Caco-2 (cell line): ENCODE measurements at regions not wholly inside any gene's neighbourhood (a gene's known extent, or its start where the extent isn't known, plus 50 kb on each side); places are given as distances from the start of the nearest gene placed in this dataset.

Source experiments
- BruUV-seq: library from RNA; stranded (reverse); fragments of 400-500 nt; replicated peaks from 2 replicates; lab custom pipeline; 2021; lab: Mats Ljungman, UMichigan
- CTCF ChIA-PET: fragments of 300-600 bp; sonication (Branson Sonifier 250); formaldehyde crosslinking; loops from one replicate; lab custom pipeline; 2022; ENCODE audit warnings: antibody characterized with exemption; lab: Charles Lee
- POLR2A ChIA-PET: fragments of 300-600 bp; sonication (Branson Sonifier 250); formaldehyde crosslinking; loops from one replicate; lab custom pipeline; 2022; ENCODE audit warnings: antibody characterized with exemption; lab: Charles Lee
- DNase-seq, 2 experiments: peaks; one replicate each; pipeline versions ENCODE4 v3.0.0 to v3.0.0-alpha.2; 2020 to 2022
- H3K27me3 ChIP-seq: replicated peaks from 2 replicates; pipeline ENCODE4 v1.6.0; 2011; ENCODE audit warnings: low read length; ENCODE audit not compliant: control insufficient read depth, insufficient read depth
- H3K36me3 ChIP-seq: 2 replicates; pipeline ENCODE4 v1.5.1; 2011; ENCODE audit warnings: low read length; ENCODE audit not compliant: control insufficient read depth, insufficient read depth
- H3K4me1 ChIP-seq: fragments of 250-450 bp; sonication (Bioruptor Pico); 2 replicates; pipeline ENCODE4 v1.5.1; 2020; ENCODE audit warnings: mild to moderate bottlenecking
- H3K4me3 ChIP-seq: 2 replicates; pipeline ENCODE4 v1.5.1; 2011; ENCODE audit warnings: low read depth, mild to moderate bottlenecking, control low read depth, low read length
- H3K9me3 ChIP-seq: fragments of 250-450 bp; sonication (Bioruptor Pico); 2 replicates; pipeline ENCODE4 v1.5.1; 2020; ENCODE audit warnings: mild to moderate bottlenecking, moderate library complexity
- H3K27ac Mint-ChIP-seq: one replicate; pipeline ENCODE4 v1.8.0; 2022; ENCODE audit warnings: mixed read lengths; ENCODE audit not compliant: unreplicated experiment
- H3K27me3 Mint-ChIP-seq: one replicate; pipeline ENCODE4 v1.8.0; 2022; ENCODE audit warnings: mixed read lengths; ENCODE audit not compliant: insufficient read depth, unreplicated experiment
- H3K36me3 Mint-ChIP-seq: one replicate; pipeline ENCODE4 v1.8.0; 2022; ENCODE audit warnings: mild to moderate bottlenecking, mixed read lengths; ENCODE audit not compliant: insufficient read depth, unreplicated experiment
- H3K4me1 Mint-ChIP-seq: one replicate; pipeline ENCODE4 v1.8.0; 2022; ENCODE audit warnings: low read depth, mixed read lengths; ENCODE audit not compliant: unreplicated experiment
- H3K4me3 Mint-ChIP-seq: one replicate; pipeline ENCODE4 v1.8.0; 2022; ENCODE audit warnings: mild to moderate bottlenecking, moderate library complexity, mixed read lengths; ENCODE audit not compliant: unreplicated experiment
- H3K9me3 Mint-ChIP-seq: one replicate; pipeline ENCODE4 v1.8.0; 2022; ENCODE audit warnings: mixed read lengths; ENCODE audit not compliant: unreplicated experiment
- CTCF ChIP-seq, 2 experiments: fragments of 200-600 bp in 1 of 2; IDR thresholded peaks; 1 replicate in 1 of 2; 2 replicates in 1 of 2; pipeline versions ENCODE4 v1.5.1 to v1.8.0; 2011 to 2022; ENCODE audit warnings: antibody characterized with exemption in 1 of 2, control low read depth in 1 of 2, inconsistent platforms in 1 of 2, low read depth in 1 of 2, low read length in 1 of 2, mild to moderate bottlenecking in 1 of 2, moderate library complexity in 1 of 2; ENCODE audit not compliant: insufficient read depth in 1 of 2, severe bottlenecking in 1 of 2, unreplicated experiment in 1 of 2
- intact Hi-C: fragments of 100-400 bp; cut with micrococcal nuclease; formaldehyde crosslinking; loops from one replicate; pipeline ENCODE4 v1.10.0; 2022; ENCODE audit not compliant: unreplicated experiment

- POLR2A ChIA-PET = no interaction called here
- TF ChIP-seq CTCF (IDR thresholded peaks at IDR 0.05; ENCODE audit: insufficient read depth in 1 of 2, low read depth in 1 of 2, low read length in 1 of 2, severe bottlenecking in 1 of 2, unreplicated experiment in 1 of 2) = no peak
- CTCF ChIA-PET = no interaction called here
Observed at GRCh38 chr20:19129306-19129705, 83.1 kb upstream of the SLC24A3 start.

DNA sequence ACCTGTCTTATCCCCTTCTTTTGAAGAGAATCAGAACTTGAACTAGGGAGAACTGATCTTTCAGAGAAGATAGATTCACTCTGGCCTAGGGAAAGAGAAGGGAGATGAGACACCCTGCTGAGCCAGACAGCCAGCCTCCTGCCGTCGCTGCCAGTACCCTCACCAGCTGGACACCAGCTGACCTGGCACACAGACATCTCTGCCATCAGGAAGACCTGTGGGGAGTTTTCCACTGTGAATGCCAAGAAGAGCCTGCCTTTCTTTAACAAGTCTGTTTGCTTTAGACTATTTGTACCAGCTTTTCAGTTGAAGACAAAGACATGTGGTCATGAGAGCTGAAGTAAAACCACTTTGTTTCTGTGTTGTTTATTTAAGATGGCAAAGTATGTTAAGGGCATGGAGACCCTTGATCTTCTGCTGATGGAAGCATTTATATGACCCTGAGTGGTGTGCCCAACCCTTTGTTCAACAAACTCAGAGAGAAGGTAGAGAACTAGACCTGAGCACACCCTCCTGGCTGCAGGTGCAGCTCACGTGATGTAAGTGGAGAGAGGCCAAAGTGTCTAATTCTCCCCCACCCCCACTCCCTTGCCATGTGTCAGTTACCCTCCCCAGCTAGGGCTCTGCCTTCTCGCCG, 82.3 kb upstream of the SLC24A3 start:
- Mint-ChIP-seq H3K36me3 (no peaks in the 10 kb centered on the region), H3K27ac (no peak overlapping the region), H3K9me3 (peaks cover 9% of the 10 kb centered on the region), H3K4me3 (no peak overlapping the region), H3K27me3 (peaks cover 11% of the 10 kb centered on the region), H3K4me1 (no peaks in the 10 kb centered on the region)
- Histone ChIP-seq H3K27me3 (no peaks in the 10 kb centered on the region), H3K9me3 (no peaks in the 10 kb centered on the region), H3K4me3 (no peak overlapping the region), H3K4me1 (no peaks in the 10 kb centered on the region), H3K36me3 (no peaks in the 10 kb centered on the region)
- DNase-seq = no peak
- BruUV-seq = no TSS peak
- POLR2A ChIA-PET = no interaction called here
- intact Hi-C loops = no loop called here
- CTCF ChIA-PET = no interaction called here
- TF ChIP-seq CTCF (IDR thresholded peaks at IDR 0.05; ENCODE audit: insufficient read depth in 1 of 2, low read depth in 1 of 2, low read length in 1 of 2, severe bottlenecking in 1 of 2, unreplicated experiment in 1 of 2) = no peak

More at GRCh38 chr20:19129306-19129705, 83.1 kb upstream of the SLC24A3 start:
- H3K36me3 Mint-ChIP-seq = no peaks in the 10 kb centered on the region
- peaks cover 4% of the 10 kb centered on the region for H3K9me3 Mint-ChIP-seq
- no peak overlapping the region for H3K4me3 Mint-ChIP-seq
- DNase-seq = no peak
- Histone ChIP-seq H3K36me3 (no peaks in the 10 kb centered on the region), H3K4me3 (no peak overlapping the region), H3K4me1 (no peaks in the 10 kb centered on the region), H3K9me3 (no peaks in the 10 kb centered on the region), H3K27me3 (no peaks in the 10 kb centered on the region)
- no peak overlapping the region for H3K27ac Mint-ChIP-seq
- H3K27me3 Mint-ChIP-seq = peaks cover 11% of the 10 kb centered on the region
- no TSS peak for BruUV-seq
- H3K4me1 Mint-ChIP-seq = no peaks in the 10 kb centered on the region
- intact Hi-C loops = no loop called here

DNA sequence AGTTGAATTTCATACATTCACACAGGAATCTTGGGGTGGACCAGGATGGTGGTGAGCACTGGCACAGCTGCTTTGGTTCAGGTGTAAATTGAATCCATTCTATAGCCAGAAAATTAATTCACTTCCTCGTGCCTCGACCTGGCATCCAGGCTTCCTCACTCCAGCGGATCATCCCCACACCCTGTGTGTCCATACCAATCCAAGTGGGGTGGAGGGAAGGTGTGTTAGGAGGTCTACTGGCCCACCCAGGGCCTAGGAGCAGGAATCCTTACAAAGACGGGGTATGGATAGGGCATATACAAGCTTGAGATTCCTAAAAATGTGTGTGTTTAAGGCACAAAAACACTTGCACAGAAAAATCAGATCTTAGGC, 81.8 kb upstream of the SLC24A3 start:
- ChIA-PET POLR2A (no interaction called here), CTCF (no interaction called here)
- TF ChIP-seq CTCF (IDR thresholded peaks at IDR 0.05; ENCODE audit: insufficient read depth in 1 of 2, low read depth in 1 of 2, low read length in 1 of 2, severe bottlenecking in 1 of 2, unreplicated experiment in 1 of 2) = no peak
- no peak for DNase-seq
- H3K4me3 ChIP-seq = no peak overlapping the region
- H3K27ac Mint-ChIP-seq = no peak overlapping the region
- no TSS peak for BruUV-seq
- H3K36me3 Mint-ChIP-seq = no peaks in the 10 kb centered on the region
- no peaks in the 10 kb centered on the region for H3K9me3 ChIP-seq
- H3K4me3 Mint-ChIP-seq = no peak overlapping the region
- no peaks in the 10 kb centered on the region for H3K4me1 Mint-ChIP-seq
- no peaks in the 10 kb centered on the region for H3K4me1 ChIP-seq
- peaks cover 9% of the 10 kb centered on the region for H3K9me3 Mint-ChIP-seq
- no peaks in the 10 kb centered on the region for H3K27me3 ChIP-seq
- no peaks in the 10 kb centered on the region for H3K36me3 ChIP-seq
- peaks cover 11% of the 10 kb centered on the region for H3K27me3 Mint-ChIP-seq
- intact Hi-C loops = no loop called here
